Activated CD4-positive, alpha-beta T cell treated with anti-CD3 and anti-CD28 coated beads, Interleukin-2, Interleukin-4, amounts not matched to agents 100 ng/mL and 50 ng/mL, durations not matched to agents 16 hours and 8 hours (primary cell): ENCODE measurements at regions not wholly inside any gene's neighbourhood (a gene's known extent, or its start where the extent isn't known, plus 50 kb on each side); places are given as distances from the start of the nearest gene placed in this dataset.
"Not testable (repeated sequence)": the region's sequence is repeated elsewhere in the genome, so short reads cannot be mapped to it uniquely, and the experiment has no call there.

Experiments
- DNase-seq: peaks from one replicate; pipeline ENCODE4 v3.0.0-alpha.2; 2020; ENCODE audit warnings: low spot score

GRCh38 chr10:36872702-36873393 is 252.6 kb upstream of the ANKRD30A start:
- DNase-seq: no peak

GRCh38 chr10:36840788-36841187 is 284.6 kb upstream of the ANKRD30A start:
- no peak for DNase-seq

- no peak for DNase-seq
Observed at GRCh38 chr10:36837416-36837815, 288.0 kb upstream of the ANKRD30A start.

DNA sequence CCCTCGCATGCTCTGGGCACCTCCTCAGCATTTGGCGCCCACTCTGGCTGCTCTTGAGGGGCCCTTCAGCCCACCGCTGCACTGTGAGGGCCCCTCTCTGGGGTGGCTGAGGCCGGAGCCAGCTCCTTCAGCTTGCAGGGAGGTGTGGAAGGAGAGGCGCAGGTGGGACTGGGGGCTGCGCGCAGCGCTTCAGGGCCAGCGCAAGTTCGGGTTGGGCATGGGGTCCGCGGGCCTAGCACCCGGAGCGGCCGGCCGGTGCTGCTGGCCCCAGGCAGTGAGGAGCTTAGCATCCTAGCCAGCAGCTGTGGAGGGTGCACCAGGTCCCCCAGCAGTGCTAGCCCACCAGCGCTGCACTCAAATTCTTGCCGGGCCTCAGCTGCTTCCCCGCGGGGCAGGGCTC is 305.6 kb upstream of the ANKRD30A start:
- DNase-seq: no peak

- no peak for DNase-seq
Observed at GRCh38 chr10:36817898-36818297, 307.5 kb upstream of the ANKRD30A start.

GRCh38 chr10:36808625-36809362 is 316.6 kb upstream of the ANKRD30A start:
- DNase-seq: no peak

- DNase-seq: no peak
Observed at GRCh38 chr10:36803229-36803628, 322.2 kb upstream of the ANKRD30A start.

DNA sequence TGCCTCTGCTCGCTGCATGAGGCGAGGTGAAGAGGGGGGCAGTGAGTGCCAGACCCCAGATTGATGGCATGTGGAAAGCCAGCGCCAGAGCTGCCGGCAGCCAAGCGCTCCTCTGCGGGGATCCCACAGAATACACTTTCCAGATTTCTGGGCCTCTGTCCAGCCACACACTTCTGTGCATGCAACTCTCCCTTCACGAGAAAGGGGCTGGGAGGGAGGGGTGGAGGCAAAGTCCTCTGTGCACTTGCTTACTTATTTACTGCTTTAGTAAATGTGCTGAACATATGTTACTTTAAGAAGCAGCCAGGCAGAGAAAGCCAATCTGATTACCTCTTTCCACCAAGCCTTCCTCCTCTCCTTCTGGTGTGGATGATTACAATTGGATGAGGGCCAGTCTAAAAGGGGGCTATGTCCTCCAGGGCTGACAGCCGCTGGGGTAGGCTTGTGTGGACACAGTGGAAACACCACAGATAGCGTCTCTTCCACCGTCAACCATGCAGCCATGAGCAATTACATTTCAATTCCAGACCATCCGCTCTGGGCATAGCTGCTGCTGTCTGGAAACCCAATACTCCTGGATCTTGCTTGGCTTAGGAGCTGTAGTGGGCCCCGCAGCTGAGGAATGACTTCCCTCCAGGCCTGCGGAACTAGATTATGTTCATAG is 322.8 kb upstream of the ANKRD30A start:
- no peak for DNase-seq

- no peak for DNase-seq
Observed at GRCh38 chr10:36801660-36802059, 323.7 kb upstream of the ANKRD30A start.

GRCh38 chr10:36794981-36795380 is 330.4 kb upstream of the ANKRD30A start:
- no peak for DNase-seq

DNA sequence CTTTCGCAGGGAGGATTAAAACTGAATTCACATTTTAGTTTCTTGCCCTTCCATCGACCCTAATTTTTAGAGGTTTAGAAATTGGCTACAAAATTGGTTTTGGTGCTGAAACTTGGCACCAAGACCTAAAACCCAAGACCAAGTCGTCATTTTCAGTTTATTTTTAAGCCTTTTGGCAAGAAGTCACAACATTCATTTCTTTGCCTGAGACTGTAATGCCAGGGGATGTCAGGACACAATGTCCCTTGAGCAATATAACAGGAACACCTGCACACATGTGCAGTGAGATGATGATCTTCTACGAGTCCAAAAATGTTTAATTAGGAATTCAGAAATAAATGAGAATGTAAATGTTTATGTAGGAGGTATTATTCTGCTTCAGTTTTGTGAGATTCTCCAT is 335.4 kb upstream of the ANKRD30A start:
- DNase-seq: no peak

- DNase-seq: no peak
Observed at GRCh38 chr10:36788152-36788551, 337.2 kb upstream of the ANKRD30A start.

DNA sequence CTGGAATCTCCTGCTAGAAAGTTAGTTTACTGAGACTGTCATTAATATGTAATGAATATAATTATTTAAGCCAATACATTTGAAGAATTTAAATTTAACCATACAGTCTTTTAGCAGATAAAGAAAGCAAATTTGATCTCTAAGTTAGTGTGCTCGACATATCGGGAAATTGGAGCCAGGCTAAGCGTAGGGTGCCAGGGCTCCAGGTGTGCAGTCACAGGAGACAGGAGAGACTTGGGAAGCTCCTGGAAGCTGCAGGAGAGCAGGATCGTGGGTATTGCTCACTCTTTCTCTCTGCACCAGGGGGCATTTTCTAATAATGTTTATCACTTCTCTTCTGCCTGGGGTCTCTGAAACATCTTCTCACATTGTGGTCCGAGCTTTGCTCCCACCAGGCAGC is 342.0 kb upstream of the ANKRD30A start:
- no peak for DNase-seq

- DNase-seq: no peak
Observed at GRCh38 chr10:36781570-36781969, 343.8 kb upstream of the ANKRD30A start.

DNA sequence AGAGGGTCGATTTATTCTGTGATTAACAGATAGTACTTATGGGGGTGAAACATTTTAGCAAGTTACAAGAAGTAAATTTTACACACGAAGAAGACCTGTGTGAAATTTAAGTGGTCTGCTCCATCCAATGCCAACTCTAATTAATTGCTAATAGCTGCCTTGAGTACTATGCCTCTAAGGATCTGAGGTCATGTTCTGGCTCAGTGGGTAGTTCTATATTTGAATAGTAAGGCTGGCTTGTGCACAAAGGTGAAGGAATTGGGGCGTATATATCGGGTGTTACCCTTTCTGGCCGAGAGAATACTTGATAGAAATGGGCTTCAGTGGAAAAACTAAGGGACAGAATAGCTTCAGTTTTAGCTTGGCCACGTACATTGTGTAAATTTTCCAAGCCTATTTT is 345.2 kb upstream of the ANKRD30A start:
- no peak for DNase-seq

DNA sequence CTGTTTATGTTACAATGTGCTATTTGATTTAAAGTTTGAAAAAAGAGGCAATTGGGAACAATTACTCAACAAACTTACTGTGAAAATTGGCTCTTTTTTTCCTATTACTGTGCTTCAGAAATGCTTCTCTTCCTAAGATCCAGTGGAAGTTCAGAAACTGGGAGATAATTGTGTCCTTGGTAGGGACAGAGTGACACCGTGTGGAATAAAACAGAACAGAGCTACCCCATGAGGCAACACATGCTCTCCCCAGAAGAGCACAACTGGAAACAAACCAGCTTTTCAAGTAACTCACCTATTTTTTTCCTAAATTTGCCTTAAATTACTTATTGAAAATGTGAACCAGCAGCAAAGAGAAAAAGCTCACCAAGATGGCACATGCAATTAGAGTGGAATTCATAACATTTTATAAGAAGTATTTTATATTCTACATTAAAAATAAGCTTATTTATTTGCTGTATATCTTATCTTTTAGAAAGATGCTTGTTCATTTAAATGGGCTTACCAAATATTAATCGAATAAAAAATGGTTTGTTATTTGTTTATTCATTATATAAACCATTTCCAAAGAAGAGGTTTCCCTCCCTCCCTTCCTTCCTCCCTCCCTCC is 346.1 kb upstream of the ANKRD30A start:
- no peak for DNase-seq

- no peak for DNase-seq
Observed at GRCh38 chr10:36778651-36779050, 346.7 kb upstream of the ANKRD30A start.

DNA sequence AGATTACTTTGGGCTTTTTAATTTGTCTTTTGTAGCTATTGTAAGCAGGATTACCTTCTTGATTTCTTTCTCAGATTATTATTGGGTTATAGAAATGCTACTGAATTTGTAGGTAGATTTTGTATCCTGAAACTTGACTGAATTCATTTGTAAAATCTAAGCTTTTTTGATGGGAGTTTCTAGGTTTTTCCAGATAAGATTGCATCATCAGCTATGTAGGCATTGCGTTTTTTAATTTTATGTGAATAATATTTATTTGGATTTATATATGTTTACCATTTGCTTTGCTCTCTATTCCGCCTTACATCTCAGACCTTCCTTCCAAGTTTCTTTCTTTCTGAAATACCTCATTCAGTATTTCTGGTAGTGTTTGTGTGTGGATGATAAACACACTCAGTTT is 351.7 kb upstream of the ANKRD30A start:
- DNase-seq: no peak

DNA sequence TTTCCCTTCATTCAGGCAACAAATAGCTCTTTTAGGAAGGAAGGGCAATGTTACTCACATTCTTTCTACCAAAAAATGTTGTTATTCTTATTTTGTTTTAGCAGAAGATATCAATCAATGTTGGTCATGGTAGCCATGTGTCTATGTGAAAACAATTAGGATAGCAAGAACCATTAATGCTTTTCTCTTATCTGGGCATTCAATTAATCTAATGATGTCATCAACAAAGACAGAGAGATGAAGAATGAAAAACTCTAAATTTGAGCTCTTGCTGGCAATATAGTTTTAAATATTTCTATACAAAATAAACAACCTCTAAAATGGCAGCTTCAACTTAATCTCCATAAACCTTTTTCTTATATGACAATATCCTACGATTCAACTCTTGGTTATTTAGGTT is 353.7 kb upstream of the ANKRD30A start:
- no peak for DNase-seq

DNA sequence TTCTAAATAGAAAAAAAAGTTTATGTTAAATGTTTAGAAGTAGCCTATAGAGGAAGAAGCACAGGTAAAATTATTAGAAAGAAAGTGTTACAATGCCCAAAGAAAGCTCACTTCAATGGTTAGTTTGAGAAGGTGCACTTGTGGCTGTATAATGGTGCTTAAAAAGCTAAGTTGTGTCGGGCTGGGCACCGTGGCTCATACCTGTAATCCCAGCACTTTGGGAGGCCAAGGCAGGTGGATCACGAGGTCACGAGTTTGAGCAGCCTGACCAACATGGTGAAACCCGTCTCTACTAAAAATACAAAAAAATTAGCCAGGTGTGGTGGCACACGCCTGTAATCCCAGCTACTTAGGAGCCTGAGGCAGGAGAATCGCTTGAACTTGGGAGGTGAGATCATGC is 355.7 kb upstream of the ANKRD30A start:
- DNase-seq: not testable (repeated sequence)

- no peak for DNase-seq
Observed at GRCh38 chr10:36766940-36767339, 358.5 kb upstream of the ANKRD30A start.

DNA sequence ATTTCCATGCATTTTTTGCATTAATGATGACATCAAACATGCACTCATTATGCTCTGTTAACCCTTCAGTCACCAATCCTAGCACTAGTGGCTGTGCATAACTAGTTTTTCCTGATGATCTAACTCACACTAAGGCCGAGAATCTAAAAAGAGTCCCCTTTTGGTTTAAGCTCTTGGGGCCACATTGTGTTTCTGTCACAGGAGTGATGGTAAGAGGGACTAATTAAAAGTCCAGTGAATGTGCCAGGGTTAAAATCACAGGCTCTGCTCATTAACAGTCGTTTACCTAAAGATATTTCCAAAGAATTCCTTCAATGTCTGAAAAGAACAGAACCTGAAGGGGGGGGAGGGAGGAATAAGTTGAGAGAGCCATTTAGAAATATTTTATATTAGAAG is 359.0 kb upstream of the ANKRD30A start:
- DNase-seq: no peak
